PC-9 (cell line): ENCODE measurements at regions not wholly inside any gene's neighbourhood (a gene's known extent, or its start where the extent isn't known, plus 50 kb on each side); places are given as distances from the start of the nearest gene placed in this dataset.

Experiments used
- EZH2 ChIP-seq: fragments of 200-600 bp; sonication (generic); IDR thresholded peaks from 2 replicates; pipeline ENCODE4 v1.8.0; 2017; ENCODE audit warnings: antibody characterized with exemption, low read depth
- TF ChIP-seq, protein P1 (sequence below): fragments of 200-600 bp; sonication (generic); conservative IDR thresholded peaks from 2 replicates; pipeline ENCODE4 v1.6.1; 2017; ENCODE audit warnings: mixed run types, antibody characterized with exemption, mild to moderate bottlenecking, moderate library complexity

DNA sequence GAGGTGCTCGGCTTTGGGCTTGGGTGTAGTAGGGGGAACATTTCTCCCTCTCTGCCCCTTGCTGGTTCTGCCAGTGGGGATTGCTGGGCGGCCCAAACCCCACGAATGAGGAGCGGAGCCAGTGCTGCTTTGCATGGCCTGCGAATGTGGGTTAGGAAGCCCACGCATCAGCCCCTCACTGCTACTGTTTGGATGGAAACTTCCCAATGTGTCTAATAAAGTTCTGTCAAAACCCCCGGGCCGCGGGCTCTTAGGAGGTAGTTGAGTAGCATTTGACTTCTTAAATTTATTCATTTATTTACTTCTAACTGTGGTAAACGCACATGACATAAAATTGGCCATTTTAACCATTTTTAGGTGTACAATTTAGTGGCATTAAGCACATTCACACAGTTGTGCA lies 161.3 kb upstream of the FHL2 start:
- TF ChIP-seq, protein P1, sequence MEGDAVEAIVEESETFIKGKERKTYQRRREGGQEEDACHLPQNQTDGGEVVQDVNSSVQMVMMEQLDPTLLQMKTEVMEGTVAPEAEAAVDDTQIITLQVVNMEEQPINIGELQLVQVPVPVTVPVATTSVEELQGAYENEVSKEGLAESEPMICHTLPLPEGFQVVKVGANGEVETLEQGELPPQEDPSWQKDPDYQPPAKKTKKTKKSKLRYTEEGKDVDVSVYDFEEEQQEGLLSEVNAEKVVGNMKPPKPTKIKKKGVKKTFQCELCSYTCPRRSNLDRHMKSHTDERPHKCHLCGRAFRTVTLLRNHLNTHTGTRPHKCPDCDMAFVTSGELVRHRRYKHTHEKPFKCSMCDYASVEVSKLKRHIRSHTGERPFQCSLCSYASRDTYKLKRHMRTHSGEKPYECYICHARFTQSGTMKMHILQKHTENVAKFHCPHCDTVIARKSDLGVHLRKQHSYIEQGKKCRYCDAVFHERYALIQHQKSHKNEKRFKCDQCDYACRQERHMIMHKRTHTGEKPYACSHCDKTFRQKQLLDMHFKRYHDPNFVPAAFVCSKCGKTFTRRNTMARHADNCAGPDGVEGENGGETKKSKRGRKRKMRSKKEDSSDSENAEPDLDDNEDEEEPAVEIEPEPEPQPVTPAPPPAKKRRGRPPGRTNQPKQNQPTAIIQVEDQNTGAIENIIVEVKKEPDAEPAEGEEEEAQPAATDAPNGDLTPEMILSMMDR = no peak
- no peak for TF ChIP-seq EZH2
